DMS79 (cell line): ENCODE measurements at regions not wholly inside any gene's neighbourhood (a gene's known extent, or its start where the extent isn't known, plus 50 kb on each side); places are given as distances from the start of the nearest gene placed in this dataset.
A peak's percentile ranks its signal among the peaks of the same experiment; 100 is the strongest.
"Not testable (repeated sequence)": the region's sequence is repeated elsewhere in the genome, so short reads cannot be mapped to it uniquely, and the experiment has no call there.

Source experiments
- DNase-seq: peaks from one replicate; lab custom pipeline; 2025; lab: John Stamatoyannopoulos, UW

GRCh38 chr18:66867653-66868052 lies 263.8 kb upstream of the CDH19 start:
- DNase-seq: no peak

DNA sequence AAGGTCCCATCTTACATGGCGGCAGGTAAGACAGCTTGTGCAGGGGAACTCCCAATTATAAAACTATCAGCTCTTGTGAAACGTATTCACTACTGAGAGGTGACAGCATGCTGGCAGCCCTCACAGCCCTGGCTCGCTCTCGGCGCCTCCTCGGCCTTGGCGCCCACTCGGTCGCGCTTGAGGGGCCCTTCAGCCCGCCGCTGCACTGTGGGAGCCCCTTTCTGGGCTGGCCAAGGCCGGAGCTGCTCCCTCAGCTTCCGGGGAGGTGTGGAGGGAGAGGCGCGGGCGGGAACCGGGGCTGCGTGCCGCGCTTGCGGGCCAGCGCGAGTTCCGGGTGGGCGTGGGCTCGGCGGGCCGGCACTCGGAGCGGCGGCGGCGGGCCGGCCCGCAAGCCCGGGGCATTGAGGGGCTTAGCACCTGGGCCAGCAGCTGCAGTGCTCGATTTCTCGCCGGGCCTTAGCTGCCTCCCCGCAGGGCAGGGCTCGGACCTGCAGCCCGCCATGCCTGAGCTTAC lies 262.6 kb upstream of the CDH19 start:
- not testable (repeated sequence) for DNase-seq

DNA sequence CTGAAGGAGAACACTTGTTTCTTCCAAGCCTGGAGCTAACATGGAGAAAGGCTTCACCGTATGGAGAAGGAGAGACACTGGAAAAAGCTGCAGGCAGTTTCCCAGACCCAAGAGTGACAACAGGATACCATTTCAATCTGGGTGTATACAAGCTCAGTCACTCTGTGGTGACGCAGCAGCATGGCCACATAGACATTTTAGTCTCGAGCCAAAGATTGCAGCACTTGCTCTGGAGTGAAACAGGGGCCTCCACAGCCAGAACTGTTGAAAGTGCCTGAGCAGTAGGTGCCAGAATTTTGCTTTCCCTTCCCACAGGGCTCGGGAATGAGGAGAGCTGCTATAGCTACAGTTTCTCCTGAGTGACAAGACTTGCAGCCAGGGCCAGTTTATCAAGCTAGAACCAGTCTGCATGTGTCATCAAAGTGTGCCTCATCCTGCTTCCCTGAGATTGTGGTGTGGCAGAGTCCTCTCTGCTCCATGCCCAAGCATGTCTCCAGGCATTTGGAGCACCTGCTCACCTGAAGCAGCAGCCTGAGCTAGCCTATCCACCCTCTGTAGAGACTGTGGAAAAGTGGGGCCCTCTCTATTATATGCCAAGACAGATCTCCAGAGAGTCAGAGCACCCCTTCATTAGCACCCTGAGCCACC lies 234.6 kb upstream of the CDH19 start:
- DNase-seq: no peak

DNA sequence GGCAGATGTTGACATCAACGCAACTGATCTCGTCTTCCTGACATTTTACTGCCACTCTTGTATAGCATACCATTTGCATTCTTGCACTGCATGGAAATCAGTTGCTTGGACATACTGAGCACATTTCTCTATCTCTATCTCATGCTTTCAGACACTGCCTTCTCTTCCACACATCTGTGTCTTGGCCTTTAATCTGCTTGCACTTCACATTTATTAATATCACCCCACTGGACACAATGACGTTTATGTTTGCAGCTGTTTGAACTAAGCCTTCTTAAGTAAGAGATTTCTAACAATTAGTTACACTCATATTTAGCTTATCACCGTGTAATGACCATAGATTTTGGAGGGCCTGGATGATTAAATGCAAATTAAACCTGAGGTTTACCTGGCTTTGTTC lies 229.8 kb upstream of the CDH19 start:
- DNase-seq: no peak

DNA sequence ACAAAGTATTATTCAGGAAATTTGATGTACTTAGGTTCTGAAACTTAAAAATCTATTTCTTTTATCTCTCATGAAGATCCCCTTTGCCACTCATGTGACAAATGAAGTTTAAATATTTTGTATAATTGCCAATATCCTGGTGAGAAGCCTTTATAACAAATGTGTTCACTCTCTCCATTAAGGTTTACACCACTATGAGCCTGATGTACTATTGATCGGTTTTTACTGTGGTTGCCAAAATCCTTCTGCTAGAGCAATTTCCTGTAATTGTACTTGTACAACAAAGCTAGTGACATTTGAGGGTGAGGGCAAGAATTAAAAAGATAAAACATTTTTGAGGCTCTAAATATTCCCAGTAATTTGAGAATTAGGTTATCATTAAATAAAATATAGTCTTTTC lies 222.3 kb upstream of the CDH19 start:
- DNase-seq: no peak

DNA sequence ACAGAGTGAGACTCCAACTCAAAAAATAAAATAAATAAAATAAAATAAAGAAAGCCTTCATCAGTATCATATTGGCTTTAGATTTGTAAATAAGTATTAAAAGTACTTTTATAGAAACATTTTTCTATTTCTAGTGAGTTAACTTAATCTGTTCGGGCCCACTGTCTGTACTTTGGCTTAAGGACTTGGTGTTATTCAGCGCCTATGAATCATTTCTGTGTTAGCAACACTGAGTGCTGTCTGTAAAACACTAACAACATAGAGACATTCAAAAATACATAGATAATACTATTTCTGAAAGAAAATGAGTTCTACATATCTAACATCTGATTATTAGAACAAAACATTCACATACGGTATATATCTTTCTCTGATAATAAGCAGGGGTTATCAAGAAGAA lies 221.5 kb upstream of the CDH19 start:
- no peak for DNase-seq

DNA sequence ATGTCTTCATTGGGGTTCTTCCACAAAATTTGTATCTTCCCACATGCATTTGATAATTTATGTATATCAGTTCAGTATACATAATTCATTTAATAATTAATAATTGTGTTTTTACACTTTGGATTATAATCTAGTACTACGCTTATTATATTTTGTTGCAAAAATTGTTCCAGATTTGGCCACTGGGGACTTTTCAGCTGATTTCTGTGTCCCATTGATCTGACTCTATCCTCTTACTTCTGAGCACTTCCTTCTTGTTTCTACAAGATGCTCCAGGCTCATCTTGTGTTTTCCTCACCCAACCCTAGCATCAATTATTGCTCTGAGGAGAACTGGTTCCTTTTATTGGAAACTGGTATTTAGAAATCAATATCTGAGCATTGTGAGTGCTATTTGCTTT lies 215.3 kb upstream of the CDH19 start:
- no peak for DNase-seq

DNA sequence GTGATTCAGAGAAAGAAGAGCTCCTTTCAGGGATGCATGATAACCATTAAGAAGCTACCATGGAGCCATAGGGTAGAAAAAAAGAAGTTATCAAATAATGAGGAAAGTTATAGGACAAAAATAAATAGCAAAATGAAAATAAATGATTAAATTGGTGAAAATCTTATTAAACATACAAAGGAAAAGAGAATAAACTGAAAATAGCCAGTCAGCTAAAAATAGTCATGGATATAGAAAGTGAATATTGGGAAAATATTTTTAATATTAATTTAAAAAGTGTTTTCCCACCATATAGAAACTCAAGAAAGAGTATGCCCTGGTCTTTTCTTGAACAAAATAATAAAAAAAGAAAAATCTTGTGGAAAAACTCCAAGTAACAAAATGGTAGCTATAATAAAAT lies 209.2 kb upstream of the CDH19 start:
- DNase-seq: no peak

DNA sequence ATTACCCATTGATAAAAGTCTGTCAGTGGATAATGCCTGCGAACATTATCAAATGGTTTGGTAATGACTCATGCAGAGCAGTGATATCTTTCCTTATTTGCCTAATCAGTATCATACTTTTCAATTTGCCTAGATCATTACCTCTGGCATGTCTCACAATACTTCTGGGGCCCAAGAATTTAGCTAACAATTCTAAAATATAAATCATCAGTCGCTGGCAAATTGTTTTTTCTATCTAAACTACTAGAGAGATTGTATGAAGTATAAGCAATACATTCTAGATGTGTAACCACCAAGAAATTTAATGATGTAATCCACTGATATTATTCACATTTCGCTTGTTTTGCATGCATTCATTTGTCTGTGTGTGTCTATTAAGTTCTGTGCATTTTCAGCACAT lies 191.2 kb upstream of the CDH19 start:
- DNase-seq: no peak

DNA sequence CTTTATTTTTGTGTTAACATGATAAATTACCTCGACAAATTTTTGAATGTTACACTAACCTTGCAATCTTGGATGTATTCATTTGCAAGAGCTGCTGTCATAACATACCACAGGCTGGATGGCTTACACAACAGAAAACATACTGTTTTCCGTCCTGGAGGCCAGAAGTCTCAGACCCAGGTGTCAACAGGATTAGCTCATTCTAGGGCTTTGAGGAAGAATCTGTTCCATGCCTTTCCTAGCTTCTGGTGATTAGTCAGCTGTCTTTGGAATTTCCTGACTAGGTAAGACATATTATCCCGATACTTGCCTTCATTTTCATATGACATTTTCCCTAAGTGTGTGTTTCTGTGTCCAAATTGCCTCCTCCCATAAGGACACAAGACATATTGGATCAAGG lies 188.6 kb upstream of the CDH19 start:
- no peak for DNase-seq

GRCh38 chr18:66780609-66781008 lies 176.7 kb upstream of the CDH19 start:
- DNase-seq: peak; percentile 12

DNA sequence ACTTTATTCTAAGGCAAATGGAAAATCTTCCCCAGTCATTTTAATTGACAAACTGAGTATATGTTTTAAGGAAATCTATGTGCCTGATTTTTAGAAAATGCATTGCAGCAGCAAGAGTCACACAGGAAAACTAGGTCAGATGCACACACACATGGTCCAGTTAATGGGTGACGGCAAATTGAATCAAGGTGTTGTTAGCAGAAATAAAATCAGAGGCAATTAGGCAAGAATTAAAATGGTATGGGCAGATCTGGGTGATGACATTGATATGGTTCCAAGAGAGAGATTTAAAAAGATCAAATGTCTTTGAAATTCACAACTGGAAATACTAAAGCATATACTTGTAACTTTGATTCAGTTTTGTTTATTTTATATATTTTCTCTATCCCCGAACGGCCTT lies 174.2 kb upstream of the CDH19 start:
- no peak for DNase-seq

DNA sequence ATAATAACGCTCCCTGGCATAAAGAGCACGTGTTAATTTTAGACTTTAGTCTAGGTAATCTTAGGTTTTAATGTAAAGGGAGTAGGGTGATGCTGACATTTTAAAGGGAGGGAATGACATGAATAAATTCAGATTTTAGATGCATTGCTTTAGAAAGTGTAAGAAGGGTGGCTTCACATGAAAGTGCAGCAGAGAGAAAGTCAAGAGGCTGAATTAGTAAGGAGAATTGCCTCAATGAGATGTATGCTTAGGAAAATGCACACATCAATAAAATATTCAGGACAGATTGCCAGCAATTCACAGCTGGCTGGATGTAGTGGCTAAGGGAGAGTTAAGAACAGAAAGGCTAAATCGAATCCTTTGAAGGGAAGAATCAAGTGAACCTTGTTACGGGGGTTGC lies 165.5 kb upstream of the CDH19 start:
- DNase-seq: no peak

GRCh38 chr18:66764230-66764629 lies 160.3 kb upstream of the CDH19 start:
- DNase-seq: no peak

- DNase-seq: no peak
Measured at GRCh38 chr18:66761166-66761565, 157.3 kb upstream of the CDH19 start.

GRCh38 chr18:66760559-66760958 lies 156.7 kb upstream of the CDH19 start:
- DNase-seq: no peak

DNA sequence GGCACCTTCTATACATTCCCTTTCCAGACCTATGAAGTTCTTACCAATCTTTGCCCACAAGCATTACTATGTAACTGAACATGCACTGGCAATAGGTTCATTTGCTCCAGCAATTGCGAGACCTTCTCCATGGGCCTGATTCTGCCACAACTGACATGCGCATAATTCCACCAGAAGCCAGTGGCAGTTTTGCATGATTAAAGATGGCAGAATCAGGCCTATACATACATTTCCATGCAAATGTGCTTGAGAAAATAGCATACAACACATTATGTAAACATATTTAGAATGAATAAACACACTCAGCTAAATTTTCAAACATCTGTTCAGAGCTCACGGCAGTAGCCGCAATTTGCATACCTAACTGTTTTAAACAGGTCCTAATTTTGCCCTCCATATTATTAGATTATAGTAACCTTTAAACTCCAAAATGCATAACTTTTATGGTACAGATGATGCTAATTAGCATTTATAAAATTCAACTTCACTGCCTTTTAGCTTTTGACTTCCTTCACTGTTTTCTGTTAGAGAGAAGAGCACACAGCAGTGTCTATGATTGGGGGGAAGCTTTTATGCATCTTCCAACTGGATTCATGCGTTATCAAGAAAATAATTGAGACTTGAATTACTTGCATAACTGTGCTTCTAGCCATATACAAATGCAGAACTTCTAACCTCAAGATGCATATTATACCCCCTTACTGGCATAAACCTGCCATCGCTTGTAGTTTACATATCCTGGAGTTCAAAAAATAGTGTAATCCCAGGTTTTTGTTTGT lies 155.3 kb upstream of the CDH19 start:
- DNase-seq: no peak

DNA sequence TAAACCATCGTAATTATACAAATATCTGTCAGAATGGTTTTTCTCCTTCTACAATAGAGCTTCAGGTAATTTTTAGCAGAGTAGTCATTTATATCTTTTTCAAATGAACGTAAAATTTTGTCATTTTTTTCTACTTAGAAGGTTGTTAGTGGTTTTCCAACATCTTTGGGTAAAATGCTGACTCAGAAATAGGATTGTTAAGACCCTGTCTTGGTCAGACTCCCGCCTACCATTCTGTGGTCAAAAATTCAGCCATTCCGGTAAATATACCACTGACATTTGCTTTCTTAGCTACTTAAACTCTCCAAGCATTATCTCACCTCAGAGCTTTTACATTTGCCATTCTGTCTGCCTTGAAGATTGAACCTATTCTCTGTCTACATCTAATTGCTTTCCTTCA lies 154.1 kb upstream of the CDH19 start:
- no peak for DNase-seq

DNA sequence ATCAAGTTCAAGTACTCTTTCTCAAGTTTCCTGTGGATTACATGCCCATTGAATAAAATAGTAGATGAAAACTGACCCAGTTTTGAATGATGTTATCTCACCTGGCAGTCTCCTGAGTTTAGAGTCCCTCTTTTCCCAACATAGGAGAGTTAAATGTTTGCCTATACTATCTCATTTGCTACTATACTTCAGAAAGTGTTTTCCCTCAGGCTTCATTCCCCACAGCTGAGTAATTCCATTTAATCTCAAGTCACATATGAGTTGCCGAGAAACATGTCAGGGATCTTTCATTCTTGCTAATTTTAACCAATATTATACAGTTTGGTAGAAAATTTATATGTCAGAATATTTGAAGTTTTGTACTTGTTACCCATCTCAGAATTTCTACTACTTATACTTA lies 150.4 kb upstream of the CDH19 start:
- no peak for DNase-seq

DNA sequence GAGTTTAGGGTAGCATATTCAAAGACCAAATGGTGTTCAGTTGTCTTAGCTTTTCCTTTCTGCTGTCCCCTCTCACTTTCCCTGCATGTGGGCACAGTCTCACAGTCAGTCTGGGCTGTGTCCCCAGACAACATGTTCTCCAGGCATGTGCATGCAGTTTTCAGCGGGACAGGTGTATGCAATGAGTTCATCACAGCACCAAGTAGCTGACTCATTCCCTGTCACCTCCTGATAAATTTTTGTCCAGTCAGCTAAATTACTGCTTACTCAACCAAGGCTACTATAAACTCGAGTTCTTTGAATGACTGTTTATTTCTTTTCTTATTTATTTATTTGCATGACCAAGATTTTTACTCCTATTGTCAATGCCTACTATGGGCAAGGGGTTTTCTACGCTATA lies 148.8 kb upstream of the CDH19 start:
- DNase-seq: no peak

- DNase-seq: no peak
Measured at GRCh38 chr18:66749481-66750035, 145.7 kb upstream of the CDH19 start.

- no peak for DNase-seq
Measured at GRCh38 chr18:66749030-66749429, 145.1 kb upstream of the CDH19 start.

DNA sequence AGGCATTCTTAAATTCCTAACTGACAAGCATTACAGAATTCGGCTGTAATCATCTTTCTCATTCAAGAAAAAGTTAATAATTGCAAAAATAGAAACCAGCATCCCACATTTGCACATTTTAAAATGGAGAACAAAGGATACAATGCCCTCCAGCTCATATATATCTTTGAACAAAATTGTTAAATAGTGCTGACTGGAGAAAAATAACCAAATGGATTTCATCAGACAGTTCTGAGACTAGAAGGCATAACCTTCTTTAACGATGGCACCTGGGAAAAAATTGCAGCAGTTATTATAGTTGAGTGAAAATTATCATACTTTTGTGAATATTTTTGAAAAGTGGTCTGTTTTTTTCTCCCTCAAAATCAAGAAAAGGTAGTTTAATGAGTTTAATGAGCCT lies 138.9 kb upstream of the CDH19 start:
- no peak for DNase-seq
